Activated T-cell treated with anti-CD3 and anti-CD28 coated beads, Interleukin-2, amount 50 U/mL, for 72 hours (primary cell): ENCODE measurements at regions not wholly inside any gene's neighbourhood (a gene's known extent, or its start where the extent isn't known, plus 50 kb on each side); places are given as distances from the start of the nearest gene placed in this dataset.

Source experiments
- ATAC-seq, 2 donors: fragments of 150-1000 bp; cut with Tn5 transposase; replicated peaks in 1 of 2; 2 replicates each; pipeline ENCODE4 v1.10.0; 2021; ENCODE audit warnings: moderate library complexity in 2 of 2, mild to moderate bottlenecking in 1 of 2
- DNase-seq, 2 donors: peaks; one replicate each; pipeline ENCODE4 v3.0.0; 2021 to 2022; ENCODE audit warnings: mixed read lengths in 1 of 2
- H3K27ac Mint-ChIP-seq: one replicate; pipeline ENCODE4 v1.8.0; 2022; ENCODE audit warnings: mild to moderate bottlenecking, moderate library complexity, mixed read lengths
- H3K27me3 Mint-ChIP-seq: one replicate; pipeline ENCODE4 v1.8.0; 2022; ENCODE audit warnings: low read depth, mixed read lengths
- H3K36me3 Mint-ChIP-seq, 2 donors: one replicate each; pipeline ENCODE4 v1.8.0; 2022; ENCODE audit warnings: mixed read lengths in 2 of 2, mild to moderate bottlenecking in 1 of 2; ENCODE audit not compliant: insufficient read depth in 2 of 2
- H3K4me1 Mint-ChIP-seq: one replicate; pipeline ENCODE4 v1.8.0; 2022; ENCODE audit warnings: low read depth, mixed read lengths
- H3K4me3 Mint-ChIP-seq, 2 donors: one replicate each; pipeline ENCODE4 v1.8.0; 2022; ENCODE audit warnings: mild to moderate bottlenecking in 2 of 2, mixed read lengths in 2 of 2, moderate library complexity in 2 of 2
- H3K9me3 Mint-ChIP-seq, 2 donors: one replicate each; pipeline ENCODE4 v1.8.0; 2022; ENCODE audit warnings: mixed read lengths in 2 of 2

DNA sequence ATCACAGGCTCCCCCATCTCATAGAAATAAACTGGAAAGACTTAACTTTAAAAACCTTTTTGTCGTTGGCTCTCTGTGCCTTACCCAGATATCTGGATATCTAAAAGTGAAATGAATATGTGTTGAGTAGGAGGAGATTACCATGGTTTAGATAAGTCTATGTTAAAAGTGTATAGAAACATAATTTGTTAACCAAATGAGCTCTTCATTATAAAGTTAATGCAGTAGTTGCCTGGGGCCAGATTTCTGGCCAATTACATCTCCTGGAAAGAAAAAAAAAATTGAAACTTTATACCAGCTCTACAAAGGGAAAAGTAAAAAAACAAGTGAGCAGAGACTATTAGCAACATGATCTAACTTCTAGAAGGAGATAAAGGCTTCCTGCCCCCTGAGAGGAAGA, 259.6 kb upstream of the UBE2E3 start:
- no peaks in the 10 kb centered on the region for H3K36me3 Mint-ChIP-seq
- H3K27ac Mint-ChIP-seq: no peak overlapping the region
- ATAC-seq: no peak

DNA sequence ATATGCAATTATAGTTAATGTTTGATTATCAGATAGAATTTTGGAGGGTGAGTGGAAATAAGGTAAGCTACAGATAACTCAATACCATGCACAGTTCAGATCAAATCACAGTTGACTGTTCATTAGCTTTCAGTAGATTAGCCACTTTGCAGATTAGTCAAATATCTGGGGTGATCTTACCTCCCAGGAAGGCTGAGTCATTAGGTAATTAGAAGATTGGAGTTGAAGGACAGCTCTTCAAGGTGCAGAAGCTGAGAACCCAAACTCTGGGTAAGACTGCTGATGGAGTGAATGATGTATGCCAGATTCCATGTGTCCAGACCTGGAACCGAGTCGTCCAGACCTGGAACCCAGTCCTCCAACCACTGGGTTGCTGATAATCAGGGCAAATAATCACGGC, 262.8 kb upstream of the UBE2E3 start:
- Mint-ChIP-seq H3K4me3 (no peak overlapping the region), H3K36me3 (no peaks in the 10 kb centered on the region), H3K9me3 (peaks cover 0 to 2% of the 10 kb centered on the region in 2 donors), H3K27ac (no peak overlapping the region), H3K27me3 (peaks cover 10% of the 10 kb centered on the region), H3K4me1 (no peaks in the 10 kb centered on the region)
- ATAC-seq: no peak
- DNase-seq: no peak

More for the DNA sequence above, 259.6 kb upstream of the UBE2E3 start:
- Mint-ChIP-seq H3K27me3 (no peaks in the 10 kb centered on the region), H3K4me1 (no peaks in the 10 kb centered on the region), H3K9me3 (peaks cover 0 to 2% of the 10 kb centered on the region in 2 donors), H3K4me3 (no peak overlapping the region)
- DNase-seq: no peak

DNA sequence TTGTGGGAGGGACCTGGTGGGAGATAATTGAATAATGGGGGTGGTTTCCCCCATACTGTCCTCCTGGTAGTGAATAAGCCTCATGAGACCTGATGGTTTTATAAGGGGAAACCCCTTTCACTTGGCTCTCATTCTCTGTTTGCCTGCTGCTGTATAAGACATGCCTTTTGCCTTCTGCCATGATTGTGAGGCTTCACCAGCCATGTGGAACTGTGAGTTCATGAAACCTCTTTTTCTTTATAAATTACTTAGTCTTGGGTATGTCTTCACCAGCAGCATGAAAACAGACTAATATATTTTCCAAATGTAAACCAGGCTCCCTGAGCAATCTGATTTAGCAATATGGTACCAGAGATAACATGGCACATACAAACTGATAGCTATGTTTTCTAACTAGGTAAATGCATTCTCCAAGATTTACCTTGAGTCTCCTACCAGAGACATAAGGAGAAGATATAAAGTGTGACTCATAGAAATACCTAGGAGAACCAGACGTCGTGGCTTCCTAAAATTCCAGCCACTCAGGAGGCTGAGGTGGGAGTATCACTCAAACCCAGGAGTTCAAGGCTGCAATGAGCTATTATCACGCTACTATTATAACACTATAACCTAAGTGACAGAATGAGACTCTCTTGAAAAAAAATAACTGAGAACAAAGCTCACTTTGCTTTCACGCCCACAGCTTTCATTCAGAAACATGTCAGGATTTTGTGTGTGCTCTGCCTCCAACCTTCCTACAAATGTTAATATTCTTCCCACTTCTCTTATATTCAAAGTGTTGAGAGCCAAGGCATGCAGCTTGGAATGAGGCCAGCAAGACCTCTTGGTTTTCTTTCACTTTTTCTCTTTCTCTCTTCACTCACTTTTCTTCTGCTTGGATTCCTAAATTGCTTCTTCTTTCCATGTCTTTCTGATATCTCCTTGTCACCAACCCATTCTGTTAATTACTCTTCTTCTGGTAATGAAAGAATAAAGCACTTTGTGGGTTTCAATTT, 263.9 kb upstream of the UBE2E3 start:
- H3K36me3 Mint-ChIP-seq: no peaks in the 10 kb centered on the region
- no peak overlapping the region for H3K4me3 Mint-ChIP-seq
- no peak for ATAC-seq
- peaks cover 0 to 2% of the 10 kb centered on the region in 2 donors for H3K9me3 Mint-ChIP-seq
- no peaks in the 10 kb centered on the region for H3K4me1 Mint-ChIP-seq
- no peak for DNase-seq
- H3K27me3 Mint-ChIP-seq: peaks cover 10% of the 10 kb centered on the region
- H3K27ac Mint-ChIP-seq: no peak overlapping the region

DNA sequence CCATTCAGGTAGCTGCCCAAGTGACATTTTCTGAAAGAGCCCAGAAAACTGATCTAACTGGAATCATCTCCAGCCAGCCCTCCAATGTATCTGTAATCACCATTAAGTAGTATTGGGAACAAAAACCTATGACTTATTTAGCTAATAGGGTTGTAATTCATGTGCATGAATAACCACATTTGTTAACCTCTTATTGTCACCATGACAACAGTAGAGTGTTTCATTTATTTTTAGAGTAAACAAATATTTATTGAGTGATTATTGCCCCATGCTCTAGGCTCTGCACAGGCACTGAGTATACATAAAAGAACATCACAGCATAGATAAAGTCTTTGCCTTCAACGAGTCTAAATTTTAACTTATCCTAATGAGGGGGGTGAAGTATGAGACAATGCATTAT, 265.4 kb upstream of the UBE2E3 start:
- Mint-ChIP-seq H3K36me3 (no peaks in the 10 kb centered on the region), H3K4me3 (no peak overlapping the region), H3K4me1 (no peaks in the 10 kb centered on the region), H3K27me3 (peaks cover 10% of the 10 kb centered on the region), H3K9me3 (peaks cover 0 to 2% of the 10 kb centered on the region in 2 donors), H3K27ac (no peak overlapping the region)
- ATAC-seq (no peak), DNase-seq (no peak)

DNA sequence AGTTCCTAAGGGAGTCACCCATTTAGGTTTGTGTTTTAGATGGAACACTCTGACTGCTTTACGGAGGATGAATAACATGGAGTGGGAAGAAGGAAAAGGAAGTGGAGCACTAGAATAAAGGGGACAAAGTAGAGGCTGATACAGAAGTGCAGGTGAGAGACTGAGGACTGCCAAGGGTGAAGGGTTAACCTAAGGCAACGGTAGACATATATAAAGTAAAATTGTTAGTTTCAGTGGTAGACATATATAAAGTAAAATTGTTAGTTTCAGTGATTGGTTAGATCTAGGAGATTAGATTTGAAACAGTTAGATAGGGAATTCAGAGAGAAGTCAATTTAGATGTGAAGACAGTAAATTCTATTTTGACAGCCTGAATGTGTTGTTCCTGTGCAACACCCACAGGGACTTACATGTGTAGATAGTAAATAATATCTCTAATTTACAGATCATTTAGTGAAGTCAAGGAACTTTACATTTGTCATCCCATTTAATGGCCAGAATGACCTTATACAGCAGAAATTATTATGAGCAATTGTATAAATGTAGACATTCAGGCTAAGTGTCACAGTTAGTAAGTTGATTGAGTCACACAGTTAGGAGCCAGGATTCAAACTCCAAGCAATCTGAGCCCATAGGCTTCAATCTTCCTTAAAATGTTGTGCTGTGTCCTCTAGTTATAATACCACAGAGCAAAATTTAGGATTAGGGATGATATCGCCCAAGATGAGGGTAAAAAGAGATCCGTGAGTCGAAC, 270.8 kb upstream of the UBE2E3 start:
- H3K36me3 Mint-ChIP-seq: no peaks in the 10 kb centered on the region
- peaks cover 14% of the 10 kb centered on the region for H3K27me3 Mint-ChIP-seq

DNA sequence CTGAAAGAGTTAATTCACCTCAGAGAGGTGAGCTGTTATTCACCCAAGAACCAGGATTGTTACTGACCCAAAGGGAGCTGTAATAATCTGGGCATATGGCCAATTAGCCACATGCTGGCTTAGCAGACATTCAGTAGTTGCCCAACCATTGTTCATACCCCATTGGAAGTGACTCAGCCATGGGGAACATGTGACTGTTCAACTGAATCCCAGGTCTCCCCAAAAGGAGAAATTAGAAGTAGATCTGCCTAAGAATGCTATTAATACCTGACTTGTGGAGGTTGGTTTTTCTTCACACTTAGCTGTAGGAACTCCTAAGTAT, 272.6 kb upstream of the UBE2E3 start:
- no peaks in the 10 kb centered on the region for H3K4me1 Mint-ChIP-seq
- no peak overlapping the region for H3K27ac Mint-ChIP-seq
- no peak overlapping the region for H3K4me3 Mint-ChIP-seq
- ATAC-seq (no peak), DNase-seq (no peak)
- no peaks in the 10 kb centered on the region for H3K36me3 Mint-ChIP-seq
- H3K9me3 Mint-ChIP-seq: no peaks in the 10 kb centered on the region
- H3K27me3 Mint-ChIP-seq: peaks cover 7% of the 10 kb centered on the region

More for the DNA sequence above, 270.8 kb upstream of the UBE2E3 start:
- Mint-ChIP-seq H3K4me1 (no peaks in the 10 kb centered on the region), H3K27ac (no peak overlapping the region), H3K9me3 (no peaks in the 10 kb centered on the region), H3K4me3 (no peak overlapping the region)
- DNase-seq (no peak), ATAC-seq (no peak)

DNA sequence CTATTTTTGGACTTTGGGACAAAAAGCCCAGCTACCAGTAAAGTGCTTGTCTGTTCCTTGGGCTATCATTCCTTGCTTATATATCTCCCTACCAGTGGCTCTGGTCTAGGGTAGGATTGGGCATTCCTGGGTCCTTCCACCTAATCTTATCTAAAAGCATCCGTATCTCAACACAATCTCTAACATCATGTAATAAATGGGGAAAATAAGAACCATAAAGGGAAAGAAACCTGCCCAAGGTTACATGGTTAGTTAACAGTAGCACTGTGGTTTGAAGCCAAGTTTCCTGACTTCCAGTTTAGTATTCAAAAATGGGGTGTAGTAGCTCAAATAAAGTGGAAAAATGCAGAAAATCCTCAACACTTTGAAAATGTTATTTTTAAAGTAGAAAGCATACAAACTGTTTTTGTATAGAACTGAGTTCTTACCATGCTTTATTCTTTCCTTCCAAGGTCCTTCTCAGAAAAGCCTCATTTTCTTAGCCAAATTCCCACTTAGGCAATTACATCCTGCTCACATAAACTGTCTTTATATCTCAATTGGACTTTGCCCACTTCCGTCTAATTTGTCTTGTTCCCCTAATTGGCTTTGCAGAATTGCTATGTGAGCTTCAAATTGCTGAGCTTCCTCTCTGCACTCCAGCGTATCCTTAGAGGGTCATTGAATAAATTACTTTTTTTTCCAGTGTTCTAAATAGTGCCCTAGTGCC, 273.1 kb upstream of the UBE2E3 start:
- H3K4me1 Mint-ChIP-seq: no peaks in the 10 kb centered on the region
- no peak overlapping the region for H3K4me3 Mint-ChIP-seq
- no peaks in the 10 kb centered on the region for H3K9me3 Mint-ChIP-seq
- DNase-seq: no peak
- no peaks in the 10 kb centered on the region for H3K36me3 Mint-ChIP-seq
- H3K27me3 Mint-ChIP-seq: peaks cover 7% of the 10 kb centered on the region
- ATAC-seq: no peak
- H3K27ac Mint-ChIP-seq: no peak overlapping the region

DNA sequence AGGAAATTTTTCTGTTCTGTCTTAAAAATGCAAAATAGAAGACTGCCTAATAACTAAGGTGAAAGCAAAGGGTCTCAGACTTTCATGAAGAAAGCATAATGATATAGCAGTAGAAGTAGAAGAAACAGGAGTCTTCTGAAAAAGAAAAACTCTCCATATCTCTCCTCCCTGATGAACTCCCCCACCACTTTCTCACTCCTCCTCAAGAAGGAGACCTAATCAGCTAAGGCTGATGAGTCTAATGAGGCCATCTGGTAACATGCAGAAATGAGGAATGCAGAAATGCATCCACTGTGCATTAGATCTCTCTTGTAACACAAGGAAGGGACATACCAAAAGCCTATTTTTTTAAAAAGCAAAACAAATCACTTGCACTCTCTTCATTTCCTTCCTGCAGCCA, 273.7 kb upstream of the UBE2E3 start:
- no peaks in the 10 kb centered on the region for H3K4me1 Mint-ChIP-seq
- no peak overlapping the region for H3K27ac Mint-ChIP-seq
- ATAC-seq (no peak), DNase-seq (no peak)
- H3K9me3 Mint-ChIP-seq: no peaks in the 10 kb centered on the region
- H3K4me3 Mint-ChIP-seq: no peak overlapping the region
- no peaks in the 10 kb centered on the region for H3K36me3 Mint-ChIP-seq
- H3K27me3 Mint-ChIP-seq: peaks cover 7% of the 10 kb centered on the region

DNA sequence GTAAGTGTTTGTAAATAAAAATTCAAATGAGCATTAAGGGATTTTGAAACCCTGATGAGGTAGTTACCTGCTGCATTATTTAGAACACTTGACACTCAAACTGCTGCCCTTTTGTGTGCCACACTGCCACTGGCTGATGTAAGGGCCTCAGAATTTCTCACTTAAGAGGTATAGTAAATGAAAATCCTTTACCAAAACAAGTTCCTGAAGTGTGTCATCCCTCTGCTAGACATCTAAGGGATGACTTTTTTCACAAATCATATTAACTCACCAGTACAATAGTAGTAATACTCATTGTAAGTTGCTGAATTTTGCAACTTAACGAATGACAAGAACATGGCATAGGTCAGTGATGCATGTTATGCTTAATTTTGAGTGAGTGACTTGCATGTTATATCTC, 274.9 kb upstream of the UBE2E3 start:
- peaks cover 7% of the 10 kb centered on the region for H3K27me3 Mint-ChIP-seq
- no peak for DNase-seq
- no peak for ATAC-seq
- H3K9me3 Mint-ChIP-seq: no peaks in the 10 kb centered on the region
- H3K36me3 Mint-ChIP-seq: no peaks in the 10 kb centered on the region
- H3K4me3 Mint-ChIP-seq: no peak overlapping the region
- H3K4me1 Mint-ChIP-seq: no peaks in the 10 kb centered on the region
- H3K27ac Mint-ChIP-seq: no peak overlapping the region

DNA sequence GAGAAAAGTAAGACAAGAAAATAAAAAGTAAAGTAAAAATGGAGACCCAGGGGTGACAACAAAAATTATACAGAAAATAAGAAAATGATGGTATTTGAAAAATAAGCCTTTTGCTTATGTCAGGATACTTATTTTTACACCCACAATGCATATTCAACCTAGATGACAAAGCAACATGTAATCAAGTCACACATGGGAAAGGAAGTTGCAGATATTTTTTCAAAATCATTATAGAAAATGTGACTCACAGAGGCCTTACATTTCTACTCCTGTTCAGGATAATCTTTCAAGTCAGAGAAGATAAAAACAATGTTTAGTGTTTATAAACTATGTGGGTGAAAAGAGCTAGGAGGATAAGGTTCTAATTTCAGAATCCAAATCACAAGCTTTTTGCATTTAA, 275.3 kb upstream of the UBE2E3 start:
- Mint-ChIP-seq H3K4me3 (no peak overlapping the region), H3K27me3 (peaks cover 7% of the 10 kb centered on the region), H3K4me1 (no peaks in the 10 kb centered on the region), H3K9me3 (no peaks in the 10 kb centered on the region), H3K27ac (no peak overlapping the region), H3K36me3 (no peaks in the 10 kb centered on the region)
- DNase-seq (no peak), ATAC-seq (no peak)

DNA sequence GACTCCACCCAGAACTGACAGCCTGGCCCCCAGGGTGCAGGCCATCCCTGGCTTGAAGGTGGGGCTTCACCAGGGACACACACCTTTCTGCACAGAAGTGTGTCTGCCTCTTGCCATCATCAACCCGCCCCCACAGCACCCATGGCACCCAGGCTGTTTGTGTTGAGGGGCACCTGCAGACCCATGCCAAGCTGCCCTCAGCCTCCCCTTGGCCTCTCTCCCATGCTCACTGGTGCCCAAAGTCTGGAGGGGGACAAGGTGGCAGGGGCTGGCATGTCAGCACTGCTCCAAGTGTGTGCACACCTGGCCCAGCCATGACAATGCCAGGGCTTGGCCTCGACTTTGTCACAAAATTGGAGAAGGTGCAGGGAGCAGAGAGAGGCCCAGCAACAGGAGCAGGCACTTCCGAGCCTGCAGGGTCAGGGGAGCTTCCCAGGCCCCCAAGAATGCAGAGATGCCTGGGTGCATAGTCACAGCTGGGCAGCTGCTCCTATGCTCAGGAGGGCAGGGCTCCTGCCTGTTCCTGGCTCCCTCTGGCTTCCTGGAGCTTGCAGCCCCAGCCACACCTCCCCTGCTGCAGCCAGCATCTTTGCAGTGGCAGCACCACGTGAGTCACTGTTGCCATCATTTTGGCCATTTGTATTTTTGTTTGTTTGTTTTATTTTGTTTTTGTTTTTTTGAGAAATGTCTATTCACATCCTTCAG, 280.6 kb upstream of the UBE2E3 start:
- H3K36me3 Mint-ChIP-seq: no peaks in the 10 kb centered on the region
- H3K9me3 Mint-ChIP-seq: no peaks in the 10 kb centered on the region
- no peak overlapping the region for H3K4me3 Mint-ChIP-seq
- no peaks in the 10 kb centered on the region for H3K4me1 Mint-ChIP-seq
- DNase-seq: no peak
- peaks cover 5% of the 10 kb centered on the region for H3K27me3 Mint-ChIP-seq
- peak in 1 of 2 donors; percentile 39 for ATAC-seq
- no peak overlapping the region for H3K27ac Mint-ChIP-seq

DNA sequence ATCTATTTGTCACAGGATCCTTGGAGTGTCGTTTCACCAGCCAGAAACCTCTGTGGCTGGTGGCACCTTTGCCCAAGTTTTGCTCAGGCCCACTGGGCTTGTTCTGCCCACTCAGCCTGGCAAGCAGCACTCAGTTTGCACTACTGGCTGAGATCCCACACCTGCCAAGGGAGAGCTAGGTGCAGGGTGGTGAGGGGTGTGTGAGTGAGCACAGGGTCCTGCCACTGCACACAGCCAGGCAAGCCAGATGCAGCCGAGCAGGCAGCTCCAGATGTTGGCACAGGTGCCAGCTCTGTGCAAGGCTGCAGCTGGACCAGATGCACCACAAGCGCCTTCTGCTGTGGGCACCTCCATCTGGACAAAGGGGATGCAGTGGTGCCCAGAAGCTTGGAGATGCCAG, 281.7 kb upstream of the UBE2E3 start:
- ATAC-seq (no peak), DNase-seq (no peak)
- no peaks in the 10 kb centered on the region for H3K36me3 Mint-ChIP-seq
- no peaks in the 10 kb centered on the region for H3K4me1 Mint-ChIP-seq
- no peak overlapping the region for H3K27ac Mint-ChIP-seq
- H3K9me3 Mint-ChIP-seq: no peaks in the 10 kb centered on the region
- no peaks in the 10 kb centered on the region for H3K27me3 Mint-ChIP-seq
- H3K4me3 Mint-ChIP-seq: no peak overlapping the region
